ENCODE measurements at regions not wholly inside any gene's neighbourhood (a gene's known extent, or its start where the extent isn't known, plus 50 kb on each side); places are given as distances from the start of the nearest gene placed in this dataset.

GRCh38 chr5:8135742-8136141, 266.8 kb downstream of the MTRR start:
- no peak for TF ChIP-seq CTCF (IDR thresholded peaks at IDR 0.05)
- TF ChIP-seq POLR2A (IDR thresholded peaks at IDR 0.05), result no peak
